ENCODE measurements at regions not wholly inside any gene's neighbourhood (a gene's known extent, or its start where the extent isn't known, plus 50 kb on each side); places are given as distances from the start of the nearest gene placed in this dataset.

DNA sequence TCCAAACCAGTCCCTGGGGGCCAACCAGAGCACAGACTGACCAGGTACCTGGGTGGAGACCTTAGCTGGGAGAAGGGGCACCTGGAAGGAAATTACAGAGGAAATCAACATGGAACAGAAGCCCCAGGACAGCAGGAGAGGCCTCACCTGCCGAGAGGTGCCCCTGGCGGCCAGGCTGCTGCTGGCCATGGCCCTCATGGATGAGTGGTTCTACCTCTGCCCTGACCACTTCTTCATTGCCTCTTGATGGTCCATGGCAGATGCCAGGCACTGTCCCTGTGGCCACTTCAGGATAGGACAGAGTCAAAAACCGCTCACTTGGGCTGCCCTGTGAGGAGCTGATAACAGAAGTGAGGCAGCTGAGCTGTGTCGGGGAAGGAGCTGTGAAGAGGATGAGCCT is 73.1 kb upstream of the GNG2 start:
- TF ChIP-seq YY1 (IDR thresholded peaks at IDR 0.05; ENCODE audit: low read depth) (no peak), POLR2AphosphoS5 (IDR thresholded peaks at IDR 0.05; ENCODE audit: low read depth, low read length) (no peak), TEAD4 (IDR thresholded peaks at IDR 0.05; ENCODE audit: borderline replicate concordance, insufficient read depth) (no peak), MXI1 (IDR thresholded peaks at IDR 0.05; ENCODE audit: low read depth, low read length) (no peak), RAD21 (IDR thresholded peaks at IDR 0.05; ENCODE audit: low read length) (no peak)
- TF ChIP-seq, protein P1, sequence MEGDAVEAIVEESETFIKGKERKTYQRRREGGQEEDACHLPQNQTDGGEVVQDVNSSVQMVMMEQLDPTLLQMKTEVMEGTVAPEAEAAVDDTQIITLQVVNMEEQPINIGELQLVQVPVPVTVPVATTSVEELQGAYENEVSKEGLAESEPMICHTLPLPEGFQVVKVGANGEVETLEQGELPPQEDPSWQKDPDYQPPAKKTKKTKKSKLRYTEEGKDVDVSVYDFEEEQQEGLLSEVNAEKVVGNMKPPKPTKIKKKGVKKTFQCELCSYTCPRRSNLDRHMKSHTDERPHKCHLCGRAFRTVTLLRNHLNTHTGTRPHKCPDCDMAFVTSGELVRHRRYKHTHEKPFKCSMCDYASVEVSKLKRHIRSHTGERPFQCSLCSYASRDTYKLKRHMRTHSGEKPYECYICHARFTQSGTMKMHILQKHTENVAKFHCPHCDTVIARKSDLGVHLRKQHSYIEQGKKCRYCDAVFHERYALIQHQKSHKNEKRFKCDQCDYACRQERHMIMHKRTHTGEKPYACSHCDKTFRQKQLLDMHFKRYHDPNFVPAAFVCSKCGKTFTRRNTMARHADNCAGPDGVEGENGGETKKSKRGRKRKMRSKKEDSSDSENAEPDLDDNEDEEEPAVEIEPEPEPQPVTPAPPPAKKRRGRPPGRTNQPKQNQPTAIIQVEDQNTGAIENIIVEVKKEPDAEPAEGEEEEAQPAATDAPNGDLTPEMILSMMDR (IDR thresholded peaks at IDR 0.05), result no peak
- TF ChIP-seq, protein P2, sequence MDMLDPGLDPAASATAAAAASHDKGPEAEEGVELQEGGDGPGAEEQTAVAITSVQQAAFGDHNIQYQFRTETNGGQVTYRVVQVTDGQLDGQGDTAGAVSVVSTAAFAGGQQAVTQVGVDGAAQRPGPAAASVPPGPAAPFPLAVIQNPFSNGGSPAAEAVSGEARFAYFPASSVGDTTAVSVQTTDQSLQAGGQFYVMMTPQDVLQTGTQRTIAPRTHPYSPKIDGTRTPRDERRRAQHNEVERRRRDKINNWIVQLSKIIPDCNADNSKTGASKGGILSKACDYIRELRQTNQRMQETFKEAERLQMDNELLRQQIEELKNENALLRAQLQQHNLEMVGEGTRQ (IDR thresholded peaks at IDR 0.05; ENCODE audit: borderline replicate concordance, low read depth, low read length), result no peak
